ENCODE measurements at regions not wholly inside any gene's neighbourhood (a gene's known extent, or its start where the extent isn't known, plus 50 kb on each side); places are given as distances from the start of the nearest gene placed in this dataset.

DNA sequence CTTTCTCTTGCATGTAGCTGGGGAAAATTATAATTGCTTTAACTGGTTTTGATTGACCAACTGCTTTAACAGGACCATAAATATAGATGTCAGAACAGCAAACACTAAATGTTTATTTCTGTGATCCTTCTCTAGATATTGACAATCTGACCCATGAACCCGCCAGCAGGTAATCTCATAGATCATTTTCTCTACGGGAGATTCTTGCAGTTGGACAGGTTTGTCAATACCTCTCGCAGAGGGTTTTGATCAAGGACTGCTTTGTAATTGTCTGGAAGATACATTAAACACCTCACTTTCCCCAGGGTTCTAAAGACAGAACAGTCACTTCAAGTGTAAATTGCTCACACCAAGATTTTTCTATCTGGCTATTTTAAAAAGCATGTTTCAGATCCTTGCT lies 235.8 kb upstream of the RHOBTB1 start:
- CTCF ChIA-PET (ENCODE audit: partially characterized antibody) = no interaction called here
- intact Hi-C loops (cut with micrococcal nuclease) = no loop called here
- H3K36me3 Mint-ChIP-seq = no peaks in the 10 kb centered on the region

DNA sequence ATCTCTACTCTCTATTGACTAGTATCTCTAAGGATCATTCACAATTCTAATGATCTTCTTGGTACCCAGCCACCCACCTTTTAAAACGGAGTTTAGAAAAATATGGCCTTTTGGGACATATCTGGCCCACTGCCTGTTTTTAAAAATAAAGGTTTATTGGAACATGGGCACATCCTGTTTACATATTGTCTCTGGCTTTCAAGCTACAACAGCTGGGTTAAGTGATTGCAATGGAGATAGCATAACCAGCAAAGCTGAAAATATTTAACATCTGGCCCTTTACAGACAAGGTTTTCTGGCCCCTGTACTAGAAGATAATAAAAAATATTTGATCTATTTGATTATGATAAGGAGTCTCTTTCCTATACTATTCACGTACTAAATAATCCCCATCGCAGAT lies 232.4 kb upstream of the RHOBTB1 start:
- Histone ChIP-seq H3K36me3 (ENCODE audit: insufficient read depth, low read length) (no peaks in the 10 kb centered on the region), H3K27ac (ENCODE audit: low read depth, low read length) (no peak overlapping the region), H3K9me3 (ENCODE audit: control insufficient read depth in 1 of 2, low read length in 2 of 2) (no peaks in the 10 kb centered on the region), H3K27me3 (ENCODE audit: insufficient read depth, low read length) (no peaks in the 10 kb centered on the region), H3K4me1 (ENCODE audit: insufficient read depth, low read length) (no peaks in the 10 kb centered on the region), H3K4me3 (ENCODE audit: low read length in 2 of 2) (no peak overlapping the region)
- no peaks in the 10 kb centered on the region for H3K36me3 Mint-ChIP-seq
- DNase-seq = no peak
- intact Hi-C loops (cut with micrococcal nuclease) = no loop called here
- POLR2A ChIA-PET (ENCODE audit: partially characterized antibody) = no interaction called here
- CTCF ChIA-PET (ENCODE audit: partially characterized antibody) = no interaction called here
- H3K4me3 Mint-ChIP-seq = no peak overlapping the region
- no peaks in the 10 kb centered on the region for H3K4me1 Mint-ChIP-seq
- H3K27ac Mint-ChIP-seq = no peak overlapping the region
- H3K9me3 Mint-ChIP-seq = peaks cover 0 to 1% (median 0%) of the 10 kb centered on the region in 8 donors
- H3K27me3 Mint-ChIP-seq = peaks cover 3 to 7% of the 10 kb centered on the region in 2 donors

More for the DNA sequence above, 235.8 kb upstream of the RHOBTB1 start:
- H3K36me3 ChIP-seq (ENCODE audit: insufficient read depth, low read length) = no peaks in the 10 kb centered on the region
- Mint-ChIP-seq H3K27ac (no peak overlapping the region), H3K4me3 (no peak overlapping the region), H3K4me1 (no peaks in the 10 kb centered on the region), H3K27me3 (peaks cover 2 to 7% of the 10 kb centered on the region in 2 donors), H3K9me3 (peaks cover 0 to 1% (median 0%) of the 10 kb centered on the region in 8 donors)
- no peaks in the 10 kb centered on the region for H3K4me1 ChIP-seq (ENCODE audit: insufficient read depth, low read length)
- no peak overlapping the region for H3K4me3 ChIP-seq (ENCODE audit: low read length in 2 of 2)
- no peaks in the 10 kb centered on the region for H3K27me3 ChIP-seq (ENCODE audit: insufficient read depth, low read length)
- POLR2A ChIA-PET (ENCODE audit: partially characterized antibody) = no interaction called here
- no peak overlapping the region for H3K27ac ChIP-seq (ENCODE audit: low read depth, low read length)
- H3K9me3 ChIP-seq (ENCODE audit: control insufficient read depth in 1 of 2, low read length in 2 of 2) = no peaks in the 10 kb centered on the region
- no peak for DNase-seq

DNA sequence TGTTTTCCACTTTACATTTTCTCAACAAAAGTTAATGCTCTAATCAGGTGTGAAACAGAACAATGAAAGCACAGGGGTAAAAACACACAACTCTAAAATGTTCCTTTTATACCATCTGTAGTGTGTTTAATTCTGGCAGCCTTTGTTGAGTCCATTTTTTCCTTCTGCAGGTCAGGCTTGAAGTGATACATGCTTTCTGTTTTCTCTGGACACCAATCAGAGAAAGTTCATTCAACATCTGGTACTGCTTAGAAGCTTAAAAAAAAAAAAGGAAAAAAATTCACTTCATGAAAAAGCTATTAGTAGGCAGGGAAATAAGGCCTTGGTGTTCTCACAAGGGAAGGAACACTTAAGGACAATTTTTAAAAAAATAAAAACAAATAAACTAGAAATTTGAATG lies 231.3 kb upstream of the RHOBTB1 start:
- Mint-ChIP-seq H3K9me3 (no peaks in the 10 kb centered on the region), H3K4me3 (no peak overlapping the region), H3K27ac (no peak overlapping the region), H3K4me1 (no peaks in the 10 kb centered on the region), H3K36me3 (no peaks in the 10 kb centered on the region), H3K27me3 (peaks cover 6 to 8% of the 10 kb centered on the region in 2 donors)
- no peak for DNase-seq
- no peaks in the 10 kb centered on the region for H3K36me3 ChIP-seq (ENCODE audit: insufficient read depth, low read length)
- no peak overlapping the region for H3K27ac ChIP-seq (ENCODE audit: low read depth, low read length)
- no peaks in the 10 kb centered on the region for H3K9me3 ChIP-seq (ENCODE audit: control insufficient read depth in 1 of 2, low read length in 2 of 2)
- ChIA-PET CTCF (ENCODE audit: partially characterized antibody) (interaction anchor here (0.9 kb wide), 1 partner anchor 15 kb away, joined by 3 read pairs; no protein-coding TSS in a partner anchor), POLR2A (ENCODE audit: partially characterized antibody) (no interaction called here)
- H3K4me3 ChIP-seq (ENCODE audit: low read length in 2 of 2) = no peak overlapping the region
- no peaks in the 10 kb centered on the region for H3K4me1 ChIP-seq (ENCODE audit: insufficient read depth, low read length)
- intact Hi-C loops (cut with micrococcal nuclease) = no loop called here
- H3K27me3 ChIP-seq (ENCODE audit: insufficient read depth, low read length) = no peaks in the 10 kb centered on the region

DNA sequence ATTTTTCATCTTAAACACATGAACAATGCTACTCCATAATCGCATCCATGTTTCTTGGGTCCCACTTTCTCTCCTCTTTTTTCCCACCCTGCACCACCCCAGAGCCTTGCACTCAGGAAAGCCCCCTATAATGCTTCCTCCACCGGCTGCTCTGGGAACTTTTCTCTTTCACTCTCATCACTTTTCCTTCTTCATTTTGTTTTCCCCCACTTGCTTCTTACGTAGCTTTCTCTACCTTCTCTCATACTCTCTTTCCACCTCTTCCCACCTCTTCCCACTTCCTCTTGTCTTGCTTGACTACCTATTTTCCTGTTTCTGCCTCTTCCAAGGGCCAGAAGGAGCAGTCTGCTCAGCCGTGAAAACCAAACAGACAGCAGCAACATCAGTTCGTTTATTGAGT lies 229.5 kb upstream of the RHOBTB1 start:
- no peaks in the 10 kb centered on the region for H3K9me3 ChIP-seq (ENCODE audit: control insufficient read depth in 1 of 2, low read length in 2 of 2)
- H3K36me3 ChIP-seq (ENCODE audit: insufficient read depth, low read length) = no peaks in the 10 kb centered on the region
- Mint-ChIP-seq H3K27me3 (peaks cover 3 to 4% of the 10 kb centered on the region in 2 donors), H3K4me3 (no peak overlapping the region), H3K4me1 (no peaks in the 10 kb centered on the region), H3K36me3 (no peaks in the 10 kb centered on the region), H3K9me3 (peaks cover 0 to 7% (median 0%) of the 10 kb centered on the region in 8 donors), H3K27ac (no peak overlapping the region)
- no peaks in the 10 kb centered on the region for H3K4me1 ChIP-seq (ENCODE audit: insufficient read depth, low read length)
- intact Hi-C loops (cut with micrococcal nuclease) = no loop called here
- POLR2A ChIA-PET (ENCODE audit: partially characterized antibody) = no interaction called here
- no peak overlapping the region for H3K27ac ChIP-seq (ENCODE audit: low read depth, low read length)
- H3K4me3 ChIP-seq (ENCODE audit: low read length in 2 of 2) = no peak overlapping the region
- DNase-seq = no peak
- CTCF ChIA-PET (ENCODE audit: partially characterized antibody) = no interaction called here
- H3K27me3 ChIP-seq (ENCODE audit: insufficient read depth, low read length) = no peaks in the 10 kb centered on the region

DNA sequence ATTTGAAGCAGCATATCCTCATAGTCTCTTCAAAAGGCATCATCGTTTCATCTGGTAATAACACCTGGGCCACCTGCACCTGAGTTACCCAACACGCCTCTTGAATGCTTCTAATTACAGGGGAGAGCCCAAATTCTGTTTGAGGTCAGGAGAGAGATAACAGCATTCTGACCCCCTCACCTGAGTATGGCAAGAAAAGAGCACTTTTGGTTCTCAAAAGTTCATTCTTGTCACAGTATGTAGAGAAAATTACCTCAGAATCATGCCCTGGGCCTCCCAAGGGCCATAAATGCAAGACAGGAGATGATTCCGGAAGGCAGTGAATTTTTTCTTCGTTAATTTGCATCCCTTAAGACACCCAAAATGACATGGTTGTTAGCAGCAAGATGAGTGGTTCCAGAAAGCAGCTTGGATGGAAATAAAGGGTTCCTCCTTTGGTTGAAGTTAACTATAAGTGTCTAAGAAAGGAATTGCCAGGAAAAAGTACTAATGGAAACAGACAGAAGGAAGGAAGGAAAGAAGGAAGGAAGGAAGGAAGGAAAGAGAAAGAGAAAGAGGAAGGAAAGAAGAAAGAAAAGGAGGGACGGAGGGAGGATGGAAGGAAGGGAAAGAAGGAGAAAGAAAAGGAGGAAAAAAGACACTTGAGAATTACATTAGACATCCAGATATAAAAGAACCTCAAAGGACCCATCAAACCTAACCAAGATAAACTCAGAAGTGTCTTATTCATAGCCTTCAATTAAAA lies 228.4 kb upstream of the RHOBTB1 start:
- Mint-ChIP-seq H3K4me3 (no peak overlapping the region), H3K27me3 (peaks cover 3 to 4% of the 10 kb centered on the region in 2 donors), H3K9me3 (peaks cover 0 to 8% (median 0%) of the 10 kb centered on the region in 8 donors), H3K27ac (no peak overlapping the region), H3K36me3 (no peaks in the 10 kb centered on the region), H3K4me1 (no peaks in the 10 kb centered on the region)
- ChIA-PET CTCF (ENCODE audit: partially characterized antibody) (no interaction called here), POLR2A (ENCODE audit: partially characterized antibody) (no interaction called here)
- no peak for DNase-seq
- Histone ChIP-seq H3K4me1 (ENCODE audit: insufficient read depth, low read length) (no peaks in the 10 kb centered on the region), H3K27me3 (ENCODE audit: insufficient read depth, low read length) (no peaks in the 10 kb centered on the region), H3K27ac (ENCODE audit: low read depth, low read length) (no peak overlapping the region), H3K9me3 (ENCODE audit: control insufficient read depth in 1 of 2, low read length in 2 of 2) (no peaks in the 10 kb centered on the region), H3K36me3 (ENCODE audit: insufficient read depth, low read length) (no peaks in the 10 kb centered on the region), H3K4me3 (ENCODE audit: low read length in 2 of 2) (no peak overlapping the region)
- intact Hi-C loops (cut with micrococcal nuclease) = no loop called here

DNA sequence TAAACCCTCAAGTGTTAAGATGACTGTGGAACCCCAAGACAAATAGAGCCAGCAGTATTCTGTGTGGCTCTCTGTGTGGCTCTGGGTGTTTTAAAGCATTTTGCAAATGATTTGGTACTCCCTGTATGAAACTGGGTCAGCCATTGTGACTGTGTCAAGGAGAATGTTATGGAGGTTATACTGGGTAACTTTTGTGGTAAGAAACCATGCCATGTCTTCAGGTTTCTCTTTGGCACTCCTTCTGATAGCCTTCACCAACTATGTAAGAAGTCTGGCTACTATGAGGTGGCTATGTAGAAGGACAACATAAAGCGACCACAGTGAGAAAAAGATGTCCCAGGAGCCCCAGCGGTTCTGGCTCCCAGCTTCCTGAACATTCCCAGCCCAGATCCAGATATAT lies 226.6 kb upstream of the RHOBTB1 start:
- no peaks in the 10 kb centered on the region for H3K4me1 Mint-ChIP-seq
- Histone ChIP-seq H3K4me3 (ENCODE audit: low read length in 2 of 2) (no peak overlapping the region), H3K9me3 (ENCODE audit: control insufficient read depth in 1 of 2, low read length in 2 of 2) (no peaks in the 10 kb centered on the region), H3K36me3 (ENCODE audit: insufficient read depth, low read length) (no peaks in the 10 kb centered on the region), H3K4me1 (ENCODE audit: insufficient read depth, low read length) (no peaks in the 10 kb centered on the region), H3K27me3 (ENCODE audit: insufficient read depth, low read length) (no peaks in the 10 kb centered on the region), H3K27ac (ENCODE audit: low read depth, low read length) (no peak overlapping the region)
- DNase-seq = no peak
- H3K27ac Mint-ChIP-seq = no peak overlapping the region
- H3K9me3 Mint-ChIP-seq = peaks cover 0 to 8% (median 0%) of the 10 kb centered on the region in 8 donors
- H3K27me3 Mint-ChIP-seq = peaks cover 3 to 4% of the 10 kb centered on the region in 2 donors
- POLR2A ChIA-PET (ENCODE audit: partially characterized antibody) = no interaction called here
- intact Hi-C loops (cut with micrococcal nuclease) = no loop called here
- H3K36me3 Mint-ChIP-seq = no peaks in the 10 kb centered on the region
- no peak overlapping the region for H3K4me3 Mint-ChIP-seq
- CTCF ChIA-PET (ENCODE audit: partially characterized antibody) = no interaction called here

DNA sequence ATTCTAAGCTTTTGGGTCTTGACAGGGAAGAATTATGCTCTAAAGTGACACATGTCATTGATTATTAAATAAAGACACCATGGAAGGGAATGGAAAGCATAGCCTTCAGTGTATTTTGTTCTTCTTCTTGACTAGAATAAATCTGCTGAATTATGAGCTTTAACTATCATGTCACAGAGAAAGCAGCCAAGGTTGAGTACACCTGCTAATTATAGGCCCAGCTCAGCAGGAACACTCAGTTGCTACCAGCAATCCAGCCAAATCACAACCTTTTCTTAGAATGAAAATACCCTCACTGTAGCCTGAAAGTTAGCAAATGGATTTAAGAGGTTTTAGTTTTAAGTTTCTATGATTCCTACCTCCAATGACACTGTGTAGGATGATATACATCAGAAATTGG lies 225.3 kb upstream of the RHOBTB1 start:
- CTCF ChIA-PET (ENCODE audit: partially characterized antibody) = no interaction called here
- no peak overlapping the region for H3K4me3 ChIP-seq (ENCODE audit: low read length in 2 of 2)
- no peak for DNase-seq
- H3K4me1 ChIP-seq (ENCODE audit: insufficient read depth, low read length) = no peaks in the 10 kb centered on the region
- Mint-ChIP-seq H3K9me3 (peaks cover 0 to 8% (median 0%) of the 10 kb centered on the region in 8 donors), H3K27me3 (peaks cover 3 to 4% of the 10 kb centered on the region in 2 donors), H3K36me3 (no peaks in the 10 kb centered on the region), H3K4me3 (no peak overlapping the region), H3K27ac (no peak overlapping the region), H3K4me1 (no peaks in the 10 kb centered on the region)
- no peaks in the 10 kb centered on the region for H3K9me3 ChIP-seq (ENCODE audit: control insufficient read depth in 1 of 2, low read length in 2 of 2)
- H3K27ac ChIP-seq (ENCODE audit: low read depth, low read length) = no peak overlapping the region
- no peaks in the 10 kb centered on the region for H3K36me3 ChIP-seq (ENCODE audit: insufficient read depth, low read length)
- H3K27me3 ChIP-seq (ENCODE audit: insufficient read depth, low read length) = no peaks in the 10 kb centered on the region
- POLR2A ChIA-PET (ENCODE audit: partially characterized antibody) = no interaction called here
- intact Hi-C loops (cut with micrococcal nuclease) = no loop called here

Measured in CD4-positive, alpha-beta memory T cell (primary cell).